Sigmoid colon (tissue), 4 donors: ENCODE measurements at regions not wholly inside any gene's neighbourhood (a gene's known extent, or its start where the extent isn't known, plus 50 kb on each side); places are given as distances from the start of the nearest gene placed in this dataset.

ENCODE experiments used
- CTCF ChIP-seq, 4 experiments: fragments of 450-650 bp in 3 of 4; fragments of 200-600 bp in 1 of 4; IDR thresholded peaks; one replicate each; pipeline ENCODE4 v1.5.1; 2016 to 2019; ENCODE audit warnings: antibody characterized with exemption in 4 of 4, mild to moderate bottlenecking in 3 of 4, moderate library complexity in 2 of 4
- POLR2A ChIP-seq, 2 donors: fragments of 450-650 bp; IDR thresholded peaks; one replicate each; pipeline ENCODE4 v1.6.1; 2016; ENCODE audit warnings: antibody characterized with exemption in 2 of 2, mild to moderate bottlenecking in 2 of 2, moderate library complexity in 2 of 2
- POLR2AphosphoS5 ChIP-seq, 4 donors: sonication (generic); formaldehyde crosslinking; IDR thresholded peaks; one replicate each; pipeline ENCODE4 v1.6.1; 2017; ENCODE audit warnings: antibody characterized with exemption in 4 of 4

GRCh38 chr7:1307828-1308227, 75.2 kb downstream of the UNCX start:
- TF ChIP-seq POLR2AphosphoS5 (IDR thresholded peaks at IDR 0.05) (no peak), CTCF (IDR thresholded peaks at IDR 0.05) (no peak), POLR2A (IDR thresholded peaks at IDR 0.05) (no peak)
